ENCODE measurements at regions not wholly inside any gene's neighbourhood (a gene's known extent, or its start where the extent isn't known, plus 50 kb on each side); places are given as distances from the start of the nearest gene placed in this dataset.

GRCh38 chr4:20326977-20327376 lies 75.3 kb downstream of the SLIT2 start:
- Mint-ChIP-seq H3K4me1 (ENCODE audit: low read depth) (no peaks in the 10 kb centered on the region), H3K36me3 (ENCODE audit: insufficient read depth) (no peaks in the 10 kb centered on the region), H3K27me3 (no peaks in the 10 kb centered on the region), H3K4me3 (ENCODE audit: low read depth) (no peak overlapping the region), H3K9me3 (ENCODE audit: low read depth) (no peaks in the 10 kb centered on the region), H3K27ac (no peak overlapping the region)
- DNase-seq (ENCODE audit: low spot score, unreplicated experiment), result no peak
- TF ChIP-seq CTCF (IDR thresholded peaks at IDR 0.05; ENCODE audit: unreplicated experiment), result no peak

- Mint-ChIP-seq H3K4me1 (ENCODE audit: low read depth) (no peaks in the 10 kb centered on the region), H3K36me3 (ENCODE audit: insufficient read depth) (no peaks in the 10 kb centered on the region), H3K9me3 (ENCODE audit: low read depth) (no peaks in the 10 kb centered on the region), H3K4me3 (ENCODE audit: low read depth) (no peak overlapping the region), H3K27me3 (no peaks in the 10 kb centered on the region), H3K27ac (no peak overlapping the region)
- DNase-seq (ENCODE audit: low spot score, unreplicated experiment), result no peak
- TF ChIP-seq CTCF (IDR thresholded peaks at IDR 0.05; ENCODE audit: unreplicated experiment), result no peak
Measured at GRCh38 chr4:20327808-20328207, 76.1 kb downstream of the SLIT2 start.

- Mint-ChIP-seq H3K4me1 (ENCODE audit: low read depth) (no peaks in the 10 kb centered on the region), H3K36me3 (ENCODE audit: insufficient read depth) (no peaks in the 10 kb centered on the region), H3K4me3 (ENCODE audit: low read depth) (no peak overlapping the region), H3K27me3 (no peaks in the 10 kb centered on the region), H3K27ac (no peak overlapping the region), H3K9me3 (ENCODE audit: low read depth) (peaks cover under 1% of the 10 kb centered on the region)
- no peak for TF ChIP-seq CTCF (IDR thresholded peaks at IDR 0.05; ENCODE audit: unreplicated experiment)
- DNase-seq (ENCODE audit: low spot score, unreplicated experiment), result no peak
Measured at GRCh38 chr4:20331642-20332041, 79.9 kb downstream of the SLIT2 start.

GRCh38 chr4:20333141-20333715 lies 81.5 kb downstream of the SLIT2 start:
- H3K4me1 Mint-ChIP-seq (ENCODE audit: low read depth), result no peaks in the 10 kb centered on the region
- no peak overlapping the region for H3K27ac Mint-ChIP-seq
- peaks cover 6% of the 10 kb centered on the region for H3K9me3 Mint-ChIP-seq (ENCODE audit: low read depth)
- H3K4me3 Mint-ChIP-seq (ENCODE audit: low read depth), result no peak overlapping the region
- no peaks in the 10 kb centered on the region for H3K27me3 Mint-ChIP-seq
- DNase-seq (ENCODE audit: low spot score, unreplicated experiment), result no peak
- no peaks in the 10 kb centered on the region for H3K36me3 Mint-ChIP-seq (ENCODE audit: insufficient read depth)
- TF ChIP-seq CTCF (IDR thresholded peaks at IDR 0.05; ENCODE audit: unreplicated experiment), result no peak

- Mint-ChIP-seq H3K27me3 (no peaks in the 10 kb centered on the region), H3K9me3 (ENCODE audit: low read depth) (peaks cover 6% of the 10 kb centered on the region), H3K27ac (no peak overlapping the region), H3K4me3 (ENCODE audit: low read depth) (no peak overlapping the region), H3K36me3 (ENCODE audit: insufficient read depth) (no peaks in the 10 kb centered on the region), H3K4me1 (ENCODE audit: low read depth) (no peaks in the 10 kb centered on the region)
- no peak for DNase-seq (ENCODE audit: low spot score, unreplicated experiment)
- TF ChIP-seq CTCF (IDR thresholded peaks at IDR 0.05; ENCODE audit: unreplicated experiment), result no peak
Measured at GRCh38 chr4:20337261-20337664, 85.6 kb downstream of the SLIT2 start.

Measured in progenitor cell of endocrine pancreas (in vitro differentiated cells).